Liver (tissue), 8 donors: ENCODE measurements at regions not wholly inside any gene's neighbourhood (a gene's known extent, or its start where the extent isn't known, plus 50 kb on each side); places are given as distances from the start of the nearest gene placed in this dataset.

ENCODE experiments used
- DNase-seq: peaks from one replicate; pipeline ENCODE4 v3.0.0-alpha.2; 2017; ENCODE audit warnings: low spot score
- H3K27ac ChIP-seq, 2 donors: one replicate each; pipeline ENCODE4 v1.7.0; 2013; ENCODE audit warnings: inconsistent platforms in 2 of 2, low read length in 2 of 2, control low read depth in 1 of 2, low read depth in 1 of 2, mild to moderate bottlenecking in 1 of 2
- H3K27me3 ChIP-seq, 4 donors: one replicate each; pipeline versions ENCODE4 v1.6.1 to v1.7.0; 2013; ENCODE audit warnings: low read length in 3 of 4, inconsistent platforms in 1 of 4, mild to moderate bottlenecking in 1 of 4, moderate library complexity in 1 of 4; ENCODE audit not compliant: control insufficient read depth in 4 of 4, insufficient read depth in 4 of 4
- H3K36me3 ChIP-seq, 4 donors: one replicate each; pipeline versions ENCODE4 v1.6.1 to v1.7.0; 2013; ENCODE audit warnings: low read length in 3 of 4, mild to moderate bottlenecking in 3 of 4, low read depth in 1 of 4, moderate library complexity in 1 of 4; ENCODE audit not compliant: control insufficient read depth in 4 of 4, insufficient read depth in 3 of 4
- H3K4me1 ChIP-seq, 4 donors: one replicate each; pipeline versions ENCODE4 v1.6.1 to v1.7.0; 2013; ENCODE audit warnings: low read length in 3 of 4, mild to moderate bottlenecking in 3 of 4, moderate library complexity in 1 of 4; ENCODE audit not compliant: control insufficient read depth in 4 of 4, insufficient read depth in 4 of 4
- H3K4me3 ChIP-seq, 3 donors: one replicate each; pipeline versions ENCODE4 v1.6.1 to v1.7.0; 2013; ENCODE audit warnings: low read length in 3 of 3, control low read depth in 1 of 3, low read depth in 1 of 3, mild to moderate bottlenecking in 1 of 3
- H3K9ac ChIP-seq, 2 donors: one replicate each; pipeline ENCODE4 v1.7.0; 2013; ENCODE audit warnings: low read length in 2 of 2, mild to moderate bottlenecking in 2 of 2, moderate library complexity in 2 of 2, control low read depth in 1 of 2, low read depth in 1 of 2
- H3K9me3 ChIP-seq, 4 donors: one replicate each; pipeline versions ENCODE4 v1.6.1 to v1.7.0; 2013; ENCODE audit warnings: low read length in 3 of 4; ENCODE audit not compliant: control insufficient read depth in 4 of 4
- CTCF ChIP-seq: fragments of 150-350 bp; IDR thresholded peaks from 2 replicates; pipeline ENCODE4 v1.5.1; 2017; ENCODE audit warnings: improper control_type of control experiment, low read depth, low read length; ENCODE audit not compliant: missing input control
- EGR1 ChIP-seq, 2 donors: IDR thresholded peaks; 2 replicates each; pipeline ENCODE4 v1.6.1; 2016 to 2018; ENCODE audit warnings: antibody characterized with exemption in 2 of 2, low read depth in 2 of 2
- FOXA1 ChIP-seq: IDR thresholded peaks from 2 replicates; pipeline ENCODE4 v1.6.1; 2016; ENCODE audit warnings: antibody characterized with exemption
- FOXA2 ChIP-seq: IDR thresholded peaks from 2 replicates; pipeline ENCODE4 v1.6.1; 2016; ENCODE audit warnings: antibody characterized with exemption
- GABPA ChIP-seq, 2 donors: IDR thresholded peaks in 1 of 2; conservative IDR thresholded peaks in 1 of 2; 2 replicates each; pipeline ENCODE4 v1.6.1; 2016; ENCODE audit warnings: antibody characterized with exemption in 2 of 2, mild to moderate bottlenecking in 1 of 2, moderate library complexity in 1 of 2
- HNF4A ChIP-seq, 2 donors: conservative IDR thresholded peaks; 2 replicates each; pipeline ENCODE4 v1.6.1; 2016; ENCODE audit warnings: antibody characterized with exemption in 2 of 2, mild to moderate bottlenecking in 2 of 2
- HNF4G ChIP-seq: IDR thresholded peaks from 2 replicates; pipeline ENCODE4 v1.6.1; 2016; ENCODE audit warnings: antibody characterized with exemption
- JUND ChIP-seq, 2 donors: IDR thresholded peaks; 2 replicates each; pipeline ENCODE4 v1.6.1; 2016; ENCODE audit warnings: antibody characterized with exemption in 2 of 2
- NR2F2 ChIP-seq: IDR thresholded peaks from 2 replicates; pipeline ENCODE4 v1.6.1; 2016; ENCODE audit warnings: antibody characterized with exemption
- RAD21 ChIP-seq, 2 donors: IDR thresholded peaks; 2 replicates each; pipeline ENCODE4 v1.6.1; 2016; ENCODE audit warnings: antibody characterized with exemption in 2 of 2, mild to moderate bottlenecking in 2 of 2
- RXRA ChIP-seq, 2 donors: IDR thresholded peaks; 2 replicates each; pipeline ENCODE4 v1.6.1; 2017 to 2018; ENCODE audit warnings: antibody characterized with exemption in 2 of 2, mild to moderate bottlenecking in 1 of 2
- SP1 ChIP-seq: IDR thresholded peaks from 2 replicates; pipeline ENCODE4 v1.6.1; 2018; ENCODE audit warnings: antibody characterized with exemption, mild to moderate bottlenecking
- TAF1 ChIP-seq: conservative IDR thresholded peaks from 2 replicates; pipeline ENCODE4 v1.6.1; 2016; ENCODE audit warnings: antibody characterized with exemption, mild to moderate bottlenecking
- YY1 ChIP-seq: IDR thresholded peaks from 2 replicates; pipeline ENCODE4 v1.6.1; 2016; ENCODE audit warnings: antibody characterized with exemption, mild to moderate bottlenecking
- ZBTB33 ChIP-seq: IDR thresholded peaks from 2 replicates; pipeline ENCODE4 v1.6.1; 2016; ENCODE audit warnings: antibody characterized with exemption
- WGBS: extraction: QIAGEN DNeasy Blood & Tissue Kit; methylation state at CpG from one replicate; pipeline ENCODE4 v1.1.7; 2013; 5-methylcytosine and 5-hydroxymethylcytosine counted together
- TF ChIP-seq, protein P1 (sequence below): IDR thresholded peaks from 2 replicates; pipeline ENCODE4 v1.6.1; 2016; ENCODE audit warnings: antibody characterized with exemption, mild to moderate bottlenecking
- TF ChIP-seq, protein P2 (sequence below): IDR thresholded peaks from 2 replicates; pipeline ENCODE4 v1.6.1; 2016; ENCODE audit warnings: antibody characterized with exemption
- TF ChIP-seq, protein P3 (sequence below): IDR thresholded peaks from 2 replicates; pipeline ENCODE4 v1.6.1; 2016; ENCODE audit warnings: antibody characterized with exemption
- donor health status: healthy.
- donor health status: healthy.
- donor health status: healthy.
- donor health status: healthy.
- donor health status: healthy.

DNA sequence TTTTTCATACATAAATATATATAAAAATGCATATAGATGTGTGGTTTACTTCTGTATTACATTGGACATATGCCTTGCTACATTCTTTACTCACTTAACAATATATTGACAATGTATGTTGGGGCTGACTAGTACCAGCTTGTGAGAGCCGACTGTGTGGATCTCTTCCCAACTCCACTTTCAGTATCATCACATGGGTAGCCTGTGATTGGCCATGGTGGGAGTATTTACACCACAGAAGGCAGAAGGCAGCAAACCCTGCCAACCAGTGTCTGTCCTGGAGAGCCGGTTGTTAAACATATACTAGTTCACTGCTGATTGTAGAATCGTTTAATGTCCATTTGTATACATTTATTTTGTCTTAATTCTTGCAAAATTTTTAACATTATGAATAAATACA is 638.7 kb downstream of the DHX35 start:
- Histone ChIP-seq H3K27ac (no peak overlapping the region), H3K4me1 (no peaks in the 10 kb centered on the region), H3K9me3 (no peaks in the 10 kb centered on the region), H3K27me3 (no peaks in the 10 kb centered on the region), H3K36me3 (no peaks in the 10 kb centered on the region), H3K4me3 (no peak overlapping the region), H3K9ac (no peak overlapping the region)
- TF ChIP-seq ZBTB33 (no peak), SP1 (no peak), GABPA (IDR thresholded peaks at IDR 0.05 in 1 of 2, conservative IDR thresholded peaks at IDR 0.05 in 1 of 2) (no peak)
- TF ChIP-seq, protein P1, sequence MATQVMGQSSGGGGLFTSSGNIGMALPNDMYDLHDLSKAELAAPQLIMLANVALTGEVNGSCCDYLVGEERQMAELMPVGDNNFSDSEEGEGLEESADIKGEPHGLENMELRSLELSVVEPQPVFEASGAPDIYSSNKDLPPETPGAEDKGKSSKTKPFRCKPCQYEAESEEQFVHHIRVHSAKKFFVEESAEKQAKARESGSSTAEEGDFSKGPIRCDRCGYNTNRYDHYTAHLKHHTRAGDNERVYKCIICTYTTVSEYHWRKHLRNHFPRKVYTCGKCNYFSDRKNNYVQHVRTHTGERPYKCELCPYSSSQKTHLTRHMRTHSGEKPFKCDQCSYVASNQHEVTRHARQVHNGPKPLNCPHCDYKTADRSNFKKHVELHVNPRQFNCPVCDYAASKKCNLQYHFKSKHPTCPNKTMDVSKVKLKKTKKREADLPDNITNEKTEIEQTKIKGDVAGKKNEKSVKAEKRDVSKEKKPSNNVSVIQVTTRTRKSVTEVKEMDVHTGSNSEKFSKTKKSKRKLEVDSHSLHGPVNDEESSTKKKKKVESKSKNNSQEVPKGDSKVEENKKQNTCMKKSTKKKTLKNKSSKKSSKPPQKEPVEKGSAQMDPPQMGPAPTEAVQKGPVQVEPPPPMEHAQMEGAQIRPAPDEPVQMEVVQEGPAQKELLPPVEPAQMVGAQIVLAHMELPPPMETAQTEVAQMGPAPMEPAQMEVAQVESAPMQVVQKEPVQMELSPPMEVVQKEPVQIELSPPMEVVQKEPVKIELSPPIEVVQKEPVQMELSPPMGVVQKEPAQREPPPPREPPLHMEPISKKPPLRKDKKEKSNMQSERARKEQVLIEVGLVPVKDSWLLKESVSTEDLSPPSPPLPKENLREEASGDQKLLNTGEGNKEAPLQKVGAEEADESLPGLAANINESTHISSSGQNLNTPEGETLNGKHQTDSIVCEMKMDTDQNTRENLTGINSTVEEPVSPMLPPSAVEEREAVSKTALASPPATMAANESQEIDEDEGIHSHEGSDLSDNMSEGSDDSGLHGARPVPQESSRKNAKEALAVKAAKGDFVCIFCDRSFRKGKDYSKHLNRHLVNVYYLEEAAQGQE = no peak
- DNase-seq = no peak
- WGBS = 70% methylated on average over 3 of the region's 3 CpGs

GRCh38 chr20:39600156-39600555 is 638.0 kb downstream of the DHX35 start:
- 49% methylated on average over 1 of the region's 1 CpG for WGBS
- Histone ChIP-seq H3K4me1 (no peaks in the 10 kb centered on the region), H3K36me3 (no peaks in the 10 kb centered on the region), H3K9ac (no peak overlapping the region), H3K9me3 (no peaks in the 10 kb centered on the region), H3K27me3 (no peaks in the 10 kb centered on the region), H3K27ac (no peak overlapping the region), H3K4me3 (no peak overlapping the region)
- DNase-seq = no peak
- TF ChIP-seq, protein P2, sequence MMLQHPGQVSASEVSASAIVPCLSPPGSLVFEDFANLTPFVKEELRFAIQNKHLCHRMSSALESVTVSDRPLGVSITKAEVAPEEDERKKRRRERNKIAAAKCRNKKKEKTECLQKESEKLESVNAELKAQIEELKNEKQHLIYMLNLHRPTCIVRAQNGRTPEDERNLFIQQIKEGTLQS = no peak
- TF ChIP-seq FOXA1 (no peak), RXRA (IDR thresholded peaks at IDR 0.05) (no peak), JUND (IDR thresholded peaks at IDR 0.05) (no peak), EGR1 (IDR thresholded peaks at IDR 0.05; ENCODE audit: low read depth in 2 of 2) (no peak), GABPA (IDR thresholded peaks at IDR 0.05 in 1 of 2, conservative IDR thresholded peaks at IDR 0.05 in 1 of 2) (no peak), RAD21 (IDR thresholded peaks at IDR 0.05) (no peak), YY1 (no peak), CTCF (no peak), TAF1 (no peak), SP1 (no peak), HNF4A (conservative IDR thresholded peaks at IDR 0.05) (no peak), FOXA2 (no peak), ZBTB33 (no peak), HNF4G (no peak), NR2F2 (no peak)
- TF ChIP-seq, protein P3, sequence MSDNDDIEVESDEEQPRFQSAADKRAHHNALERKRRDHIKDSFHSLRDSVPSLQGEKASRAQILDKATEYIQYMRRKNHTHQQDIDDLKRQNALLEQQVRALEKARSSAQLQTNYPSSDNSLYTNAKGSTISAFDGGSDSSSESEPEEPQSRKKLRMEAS = no peak
- TF ChIP-seq, protein P1 = no peak
